IPS DF 6.9 (cell line): ENCODE measurements at regions not wholly inside any gene's neighbourhood (a gene's known extent, or its start where the extent isn't known, plus 50 kb on each side); places are given as distances from the start of the nearest gene placed in this dataset.

Source experiments
- DNase-seq: peaks from one replicate; pipeline ENCODE4 v3.0.0-alpha.2; 2013; ENCODE audit warnings: low read depth, low spot score
- H3K27ac ChIP-seq: one replicate; pipeline ENCODE4 v1.5.1; 2013; ENCODE audit warnings: low read length, control low read depth
- H3K27me3 ChIP-seq: 2 replicates; pipeline ENCODE4 v1.6.1; 2013; ENCODE audit warnings: mild to moderate bottlenecking, low read length; ENCODE audit not compliant: control insufficient read depth, insufficient read depth
- H3K36me3 ChIP-seq: 2 replicates; pipeline ENCODE4 v1.6.1; 2013; ENCODE audit warnings: low read length; ENCODE audit not compliant: control insufficient read depth, insufficient read depth
- H3K4me1 ChIP-seq: 2 replicates; pipeline ENCODE4 v1.6.1; 2013; ENCODE audit warnings: low read length; ENCODE audit not compliant: control insufficient read depth, insufficient read depth
- H3K4me3 ChIP-seq: 2 replicates; pipeline ENCODE4 v1.5.1; 2013; ENCODE audit warnings: mild to moderate bottlenecking, low read length
- H3K9me3 ChIP-seq: 2 replicates; pipeline ENCODE4 v1.6.1; 2013; ENCODE audit warnings: low read length, inconsistent platforms; ENCODE audit not compliant: control insufficient read depth, insufficient read depth
- WGBS: extraction: QIAGEN DNeasy Blood & Tissue Kit; methylation state at CpG from one replicate; pipeline ENCODE4 v1.1.7; 2013; ENCODE audit warnings: mixed read lengths, missing lambda C conversion rate; ENCODE audit not compliant: insufficient read length, insufficient coverage; 5-methylcytosine and 5-hydroxymethylcytosine counted together

- Histone ChIP-seq H3K27ac (no peak overlapping the region), H3K9me3 (no peaks in the 10 kb centered on the region), H3K27me3 (no peaks in the 10 kb centered on the region), H3K36me3 (no peaks in the 10 kb centered on the region), H3K4me3 (no peak overlapping the region), H3K4me1 (no peaks in the 10 kb centered on the region)
- no peak for DNase-seq
- WGBS: no CpG with 5 or more reads among the region's 4 CpGs
These were observed 403.9 kb upstream of the FANCL start for GRCh38 chr2:58645017-58645416.

- Histone ChIP-seq H3K27ac (no peak overlapping the region), H3K4me3 (no peak overlapping the region), H3K27me3 (no peaks in the 10 kb centered on the region), H3K4me1 (no peaks in the 10 kb centered on the region), H3K9me3 (no peaks in the 10 kb centered on the region), H3K36me3 (no peaks in the 10 kb centered on the region)
- no peak for DNase-seq
- WGBS: no CpG with 5 or more reads among the region's 5 CpGs
These were observed 403.3 kb upstream of the FANCL start for GRCh38 chr2:58644451-58644850.

- no peak overlapping the region for H3K27ac ChIP-seq
- DNase-seq: no peak
- H3K36me3 ChIP-seq: no peaks in the 10 kb centered on the region
- no peaks in the 10 kb centered on the region for H3K4me1 ChIP-seq
- H3K27me3 ChIP-seq: no peaks in the 10 kb centered on the region
- no CpG with 5 or more reads among the region's 2 CpGs for WGBS
- H3K4me3 ChIP-seq: no peak overlapping the region
- H3K9me3 ChIP-seq: no peaks in the 10 kb centered on the region
These were observed 399.9 kb upstream of the FANCL start for GRCh38 chr2:58641001-58641400.

- H3K36me3 ChIP-seq: no peaks in the 10 kb centered on the region
- DNase-seq: no peak
- no peak overlapping the region for H3K4me3 ChIP-seq
- H3K4me1 ChIP-seq: no peaks in the 10 kb centered on the region
- no CpG with 5 or more reads among the region's 4 CpGs for WGBS
- no peaks in the 10 kb centered on the region for H3K27me3 ChIP-seq
- no peak overlapping the region for H3K27ac ChIP-seq
- H3K9me3 ChIP-seq: no peaks in the 10 kb centered on the region
These were observed 398.9 kb upstream of the FANCL start for GRCh38 chr2:58640042-58640441.

- Histone ChIP-seq H3K9me3 (no peaks in the 10 kb centered on the region), H3K4me3 (no peak overlapping the region), H3K4me1 (no peaks in the 10 kb centered on the region), H3K27ac (no peak overlapping the region), H3K36me3 (no peaks in the 10 kb centered on the region), H3K27me3 (no peaks in the 10 kb centered on the region)
- DNase-seq: no peak
- WGBS: no CpG with 5 or more reads among the region's 3 CpGs
These were observed 397.2 kb upstream of the FANCL start for GRCh38 chr2:58638256-58638805.

GRCh38 chr2:58636872-58637271, 395.7 kb upstream of the FANCL start:
- Histone ChIP-seq H3K36me3 (no peaks in the 10 kb centered on the region), H3K9me3 (no peaks in the 10 kb centered on the region), H3K4me1 (no peaks in the 10 kb centered on the region), H3K27me3 (no peaks in the 10 kb centered on the region), H3K27ac (no peak overlapping the region), H3K4me3 (no peak overlapping the region)
- no CpG with 5 or more reads among the region's 4 CpGs for WGBS
- no peak for DNase-seq

GRCh38 chr2:58635801-58636375, 394.8 kb upstream of the FANCL start:
- DNase-seq: no peak
- Histone ChIP-seq H3K36me3 (no peaks in the 10 kb centered on the region), H3K4me1 (no peaks in the 10 kb centered on the region), H3K27me3 (no peaks in the 10 kb centered on the region), H3K27ac (no peak overlapping the region), H3K4me3 (no peak overlapping the region), H3K9me3 (no peaks in the 10 kb centered on the region)
- WGBS: no CpG with 5 or more reads among the region's 5 CpGs

- no peak overlapping the region for H3K27ac ChIP-seq
- H3K27me3 ChIP-seq: no peaks in the 10 kb centered on the region
- no peaks in the 10 kb centered on the region for H3K4me1 ChIP-seq
- H3K9me3 ChIP-seq: no peaks in the 10 kb centered on the region
- WGBS: no CpG with 5 or more reads among the region's 4 CpGs
- H3K36me3 ChIP-seq: no peaks in the 10 kb centered on the region
- DNase-seq: no peak
- H3K4me3 ChIP-seq: no peak overlapping the region
These were observed 393.7 kb upstream of the FANCL start for GRCh38 chr2:58634653-58635370.

GRCh38 chr2:58633613-58634365, 392.7 kb upstream of the FANCL start:
- Histone ChIP-seq H3K36me3 (no peaks in the 10 kb centered on the region), H3K4me3 (no peak overlapping the region), H3K27me3 (no peaks in the 10 kb centered on the region), H3K4me1 (no peaks in the 10 kb centered on the region), H3K27ac (no peak overlapping the region), H3K9me3 (no peaks in the 10 kb centered on the region)
- no peak for DNase-seq
- WGBS: no CpG with 5 or more reads among the region's 3 CpGs

GRCh38 chr2:58631986-58632385, 390.9 kb upstream of the FANCL start:
- no peak overlapping the region for H3K27ac ChIP-seq
- no peaks in the 10 kb centered on the region for H3K4me1 ChIP-seq
- WGBS: no CpG with 5 or more reads among the region's 1 CpG
- DNase-seq: no peak
- no peaks in the 10 kb centered on the region for H3K36me3 ChIP-seq
- H3K9me3 ChIP-seq: no peaks in the 10 kb centered on the region
- H3K4me3 ChIP-seq: no peak overlapping the region
- H3K27me3 ChIP-seq: no peaks in the 10 kb centered on the region
